ENCODE measurements at regions not wholly inside any gene's neighbourhood (a gene's known extent, or its start where the extent isn't known, plus 50 kb on each side); places are given as distances from the start of the nearest gene placed in this dataset.

- TF ChIP-seq POLR2A (IDR thresholded peaks at IDR 0.05) (no peak), EP300 (IDR thresholded peaks at IDR 0.05) (no peak)
These were observed 220.9 kb upstream of the SFRP2 start for GRCh38 chr4:154009788-154010187.

All from sigmoid colon (tissue), 4 donors.